GM23338 (cell line): ENCODE measurements at regions not wholly inside any gene's neighbourhood (a gene's known extent, or its start where the extent isn't known, plus 50 kb on each side); places are given as distances from the start of the nearest gene placed in this dataset.
A peak's percentile ranks its signal among the peaks of the same experiment; 100 is the strongest.

Source experiments
- ATAC-seq: fragments of 200-7000 bp; cut with Tn5 transposase; 3 replicates; pipeline ENCODE4 v1.9.1; 2020
- DNase-seq: peaks from one replicate; pipeline ENCODE4 v3.0.0-alpha.2; 2015; ENCODE audit warnings: low spot score
- H2AFZ ChIP-seq: fragments of 200-600 bp; sonication (generic); 2 replicates; pipeline ENCODE4 v1.8.0; 2016; ENCODE audit warnings: antibody characterized with exemption, mild to moderate bottlenecking, moderate library complexity
- H3F3A ChIP-seq: fragments of 200-600 bp; sonication (generic); replicated peaks from 2 replicates; pipeline ENCODE4 v1.8.0; 2017; ENCODE audit warnings: antibody characterized with exemption, mixed run types, low read depth
- H3K27ac ChIP-seq: fragments of 200-600 bp; sonication (generic); 2 replicates; pipeline ENCODE4 v1.6.1; 2016; ENCODE audit warnings: low read depth
- H3K27me3 ChIP-seq: fragments of 200-600 bp; sonication (generic); 2 replicates; pipeline ENCODE4 v1.8.0; 2016; ENCODE audit warnings: mild to moderate bottlenecking, mixed run types, moderate library complexity; ENCODE audit not compliant: insufficient read depth
- H3K36me3 ChIP-seq: fragments of 200-600 bp; sonication (generic); 2 replicates; pipeline ENCODE4 v1.8.0; 2016; ENCODE audit warnings: mild to moderate bottlenecking; ENCODE audit not compliant: insufficient read depth
- H3K4me1 ChIP-seq: fragments of 200-600 bp; sonication (generic); 2 replicates; pipeline ENCODE4 v1.8.0; 2016; ENCODE audit warnings: mild to moderate bottlenecking, moderate library complexity; ENCODE audit not compliant: insufficient read depth
- H3K4me2 ChIP-seq: fragments of 200-600 bp; sonication (generic); 2 replicates; pipeline ENCODE4 v1.7.1; 2017; ENCODE audit warnings: mixed run types
- H3K4me3 ChIP-seq: fragments of 200-600 bp; sonication (generic); 2 replicates; pipeline ENCODE4 v1.6.1; 2016; ENCODE audit warnings: mixed run types
- H3K79me2 ChIP-seq: fragments of 200-600 bp; sonication (generic); replicated peaks from 2 replicates; pipeline ENCODE4 v1.8.0; 2017; ENCODE audit warnings: mild to moderate bottlenecking; ENCODE audit not compliant: insufficient read depth
- H3K9me2 ChIP-seq: fragments of 200-600 bp; sonication (generic); 2 replicates; pipeline ENCODE4 v1.8.0; 2017; ENCODE audit not compliant: insufficient read depth
- H4K20me1 ChIP-seq: fragments of 200-600 bp; sonication (generic); replicated peaks from 2 replicates; pipeline ENCODE4 v1.8.0; 2017; ENCODE audit warnings: mild to moderate bottlenecking; ENCODE audit not compliant: insufficient read depth
- H3K27ac Mint-ChIP-seq: 2 replicates; pipeline ENCODE4 v1.8.0; 2020; ENCODE audit warnings: inconsistent platforms, mild to moderate bottlenecking, moderate library complexity, mixed read lengths
- H3K27me3 Mint-ChIP-seq: 3 replicates; pipeline ENCODE4 v1.8.0; 2022; ENCODE audit warnings: low read depth, mild to moderate bottlenecking, moderate library complexity, mixed read lengths, inconsistent platforms; ENCODE audit not compliant: insufficient read depth, poor library complexity
- H3K36me3 Mint-ChIP-seq: 3 replicates; pipeline ENCODE4 v1.8.0; 2021; ENCODE audit warnings: low read depth, mild to moderate bottlenecking, inconsistent platforms, moderate library complexity, mixed read lengths
- H3K4me1 Mint-ChIP-seq: 3 replicates; pipeline ENCODE4 v1.8.0; 2020; ENCODE audit warnings: mild to moderate bottlenecking, inconsistent platforms, mixed read lengths
- H3K4me3 Mint-ChIP-seq: 3 replicates; pipeline ENCODE4 v1.8.0; 2021; ENCODE audit warnings: moderate library complexity, mild to moderate bottlenecking, inconsistent platforms, mixed read lengths
- H3K9me3 Mint-ChIP-seq: 3 replicates; pipeline ENCODE4 v1.8.0; 2020; ENCODE audit warnings: moderate library complexity, mild to moderate bottlenecking, inconsistent platforms, mixed read lengths
- CTCF ChIP-seq, 2 experiments: fragments of 200-600 bp in 1 of 2; sonication (generic) in 1 of 2; conservative IDR thresholded peaks; 2 replicates each; pipeline versions ENCODE4 v1.5.1 to v1.6.1; 2016 to 2017; ENCODE audit warnings: antibody characterized with exemption in 2 of 2, low read depth in 2 of 2, mild to moderate bottlenecking in 2 of 2, moderate library complexity in 1 of 2
- ETS1 ChIP-seq: IDR thresholded peaks from 2 replicates; pipeline ENCODE4 v1.6.1; 2016; ENCODE audit warnings: antibody characterized with exemption
- EZH2phosphoT487 ChIP-seq: fragments of 200-600 bp; sonication (generic); IDR thresholded peaks from one replicate; pipeline ENCODE4 v1.8.1; 2018; ENCODE audit warnings: antibody characterized with exemption; ENCODE audit not compliant: unreplicated experiment
- JUNB ChIP-seq: IDR thresholded peaks from one replicate; pipeline ENCODE4 v1.6.1; 2016; ENCODE audit warnings: antibody characterized with exemption; ENCODE audit not compliant: unreplicated experiment
- NANOG ChIP-seq: IDR thresholded peaks from 2 replicates; pipeline ENCODE4 v1.6.1; 2016; ENCODE audit warnings: antibody characterized with exemption, borderline replicate concordance
- POLR2AphosphoS5 ChIP-seq: IDR thresholded peaks from 2 replicates; pipeline ENCODE4 v1.6.1; 2016; ENCODE audit warnings: antibody characterized with exemption, low read depth
- REST ChIP-seq: IDR thresholded peaks from one replicate; pipeline ENCODE4 v1.6.1; 2018; ENCODE audit warnings: antibody characterized with exemption; ENCODE audit not compliant: unreplicated experiment
- STAT1 ChIP-seq: IDR thresholded peaks from one replicate; pipeline ENCODE4 v1.6.1; 2016; ENCODE audit warnings: antibody characterized with exemption; ENCODE audit not compliant: unreplicated experiment
- ZNF331 ChIP-seq: fragments of 250-450 bp; sonication (Bioruptor Pico); IDR thresholded peaks from 2 replicates; pipeline ENCODE4 v1.5.0; 2020; ENCODE audit warnings: low read depth, mild to moderate bottlenecking, moderate library complexity

GRCh38 chr9:135248111-135248510, 160.6 kb downstream of the OLFM1 start:
- Mint-ChIP-seq H3K27ac (no peak overlapping the region), H3K9me3 (no peaks in the 10 kb centered on the region; the same call in 2 of the 3 replicates), H3K4me3 (no peak overlapping the region), H3K36me3 (no peaks in the 10 kb centered on the region), H3K27me3 (peaks cover 8% of the 10 kb centered on the region), H3K4me1 (peaks cover 10% of the 10 kb centered on the region)
- no peaks in the 10 kb centered on the region for H3K9me2 ChIP-seq
- H3K4me3 ChIP-seq: no peak overlapping the region
- H3K27ac ChIP-seq: no peak overlapping the region
- H3K27me3 ChIP-seq: no peaks in the 10 kb centered on the region
- H3K4me1 ChIP-seq: no peaks in the 10 kb centered on the region
- no peaks in the 10 kb centered on the region for H4K20me1 ChIP-seq
- no peaks in the 10 kb centered on the region for H3F3A ChIP-seq
- no peak for DNase-seq
- no peak overlapping the region for H2AFZ ChIP-seq
- H3K36me3 ChIP-seq: no peaks in the 10 kb centered on the region
- no peaks in the 10 kb centered on the region for H3K79me2 ChIP-seq
- TF ChIP-seq CTCF (conservative IDR thresholded peaks at IDR 0.05; ENCODE audit: low read depth in 2 of 2) (no peak), ETS1 (no peak), POLR2AphosphoS5 (no peak), REST (no peak), EZH2phosphoT487 (no peak)
- ATAC-seq: peak; percentile 63
- H3K4me2 ChIP-seq: no peak overlapping the region

GRCh38 chr9:135248721-135249120, 161.3 kb downstream of the OLFM1 start:
- Histone ChIP-seq H3K27ac (no peak overlapping the region), H3K36me3 (no peaks in the 10 kb centered on the region), H3K9me2 (no peaks in the 10 kb centered on the region), H3F3A (no peaks in the 10 kb centered on the region), H3K4me1 (no peaks in the 10 kb centered on the region), H3K79me2 (no peaks in the 10 kb centered on the region), H2AFZ (no peak overlapping the region), H3K27me3 (no peaks in the 10 kb centered on the region), H4K20me1 (no peaks in the 10 kb centered on the region), H3K4me3 (no peak overlapping the region), H3K4me2 (no peak overlapping the region)
- Mint-ChIP-seq H3K9me3 (no peaks in the 10 kb centered on the region; the same call in 2 of the 3 replicates), H3K4me1 (peaks cover 15% of the 10 kb centered on the region), H3K27ac (no peak overlapping the region), H3K36me3 (no peaks in the 10 kb centered on the region), H3K27me3 (peaks cover 6% of the 10 kb centered on the region), H3K4me3 (no peak overlapping the region)
- DNase-seq (no peak), ATAC-seq (no peak)
- TF ChIP-seq STAT1: no peak
- TF ChIP-seq ZNF331 (CRISPR knock-in tag): no peak
- TF ChIP-seq POLR2AphosphoS5: no peak
- no peak for TF ChIP-seq ETS1
- no peak for TF ChIP-seq EZH2phosphoT487
- TF ChIP-seq NANOG: no peak
- TF ChIP-seq JUNB: no peak
